Psoas muscle (tissue), 7 donors: ENCODE measurements at regions not wholly inside any gene's neighbourhood (a gene's known extent, or its start where the extent isn't known, plus 50 kb on each side); places are given as distances from the start of the nearest gene placed in this dataset.
"Not testable (repeated sequence)": the region's sequence is repeated elsewhere in the genome, so short reads cannot be mapped to it uniquely, and the experiment has no call there.

ENCODE experiments used
- ATAC-seq, 4 donors: fragments of 200-7000 bp; cut with Tn5 transposase; one replicate each; pipeline ENCODE4 v1.9.1; 2020; ENCODE audit warnings: moderate library complexity in 3 of 4, mild to moderate bottlenecking in 2 of 4
- DNase-seq, 2 donors: peaks; one replicate each; pipeline ENCODE4 v3.0.0-alpha.2; 2020
- H3K27ac ChIP-seq: fragments of 200-600 bp; one replicate; pipeline ENCODE4 v1.8.0; 2022
- H3K27me3 ChIP-seq, 3 donors: fragments of 200-600 bp in 1 of 3; one replicate each; pipeline versions ENCODE4 v1.6.1 to v1.8.0; 2013 to 2022; ENCODE audit warnings: low read length in 2 of 3, mild to moderate bottlenecking in 2 of 3, moderate library complexity in 1 of 3; ENCODE audit not compliant: insufficient read depth in 3 of 3
- H3K36me3 ChIP-seq, 2 donors: fragments of 200-600 bp in 1 of 2; one replicate each; pipeline versions ENCODE4 v1.6.1 to v1.8.0; 2013 to 2022; ENCODE audit warnings: low read depth in 1 of 2, mild to moderate bottlenecking in 1 of 2, moderate library complexity in 1 of 2; ENCODE audit not compliant: insufficient read depth in 1 of 2
- H3K4me1 ChIP-seq: fragments of 200-600 bp; one replicate; pipeline ENCODE4 v1.8.0; 2022
- H3K4me3 ChIP-seq: fragments of 200-600 bp; one replicate; pipeline ENCODE4 v1.8.0; 2022; ENCODE audit warnings: mild to moderate bottlenecking
- H3K9me3 ChIP-seq: fragments of 200-600 bp; one replicate; pipeline ENCODE4 v1.8.0; 2022
- WGBS, 3 donors: extraction: QIAGEN DNeasy Blood & Tissue Kit; methylation state at CpG; one replicate each; pipeline versions ENCODE4 v1.1.6 to v1.1.7; 2013; 5-methylcytosine and 5-hydroxymethylcytosine counted together
- intact Hi-C, 2 donors: fragments of 100-400 bp; cut with DNase I; formaldehyde crosslinking; loops; one replicate each; pipeline versions ENCODE4 v1.11.0 to v1.14.2; 2022
- TF ChIP-seq, protein P1 (sequence below): fragments of 200-600 bp; IDR thresholded peaks from one replicate; pipeline ENCODE4 v1.8.0; 2022; ENCODE audit warnings: antibody characterized with exemption
- donor health status: healthy with polysubstance abuse.
- donor health status: DM: no; HTN: no; CAD: no; lungs with moderate emphysema.
- donor health status: Bipolar disorder and iron deficiency.
- donor health status: healthy.
- donor health status: DM: yes; HTN: yes; CAD: no.
- donor health status: DM: no; HTN: no; CAD: no.
- donor health status: DM: yes; HTN: yes; CAD: no.

GRCh38 chr3:194061421-194062030 is 74.4 kb upstream of the HES1 start:
- intact Hi-C loops: loop anchor here (5.0 to 10.0 kb wide), 3 partner anchors 59 to 277 kb away; partner anchors contain the start of gene HES1 (in 1 of the 2)
- Histone ChIP-seq H3K36me3 (no peaks in the 10 kb centered on the region), H3K4me1 (peaks cover 48% of the 10 kb centered on the region), H3K9me3 (no peaks in the 10 kb centered on the region), H3K27me3 (no peaks in the 10 kb centered on the region), H3K4me3 (no peak overlapping the region), H3K27ac (no peak overlapping the region)
- WGBS, 3 donors: 58 to 80% (median 66%) methylated on average over 3 of the region's 3 CpGs
- ATAC-seq: no peak
- TF ChIP-seq, protein P1, sequence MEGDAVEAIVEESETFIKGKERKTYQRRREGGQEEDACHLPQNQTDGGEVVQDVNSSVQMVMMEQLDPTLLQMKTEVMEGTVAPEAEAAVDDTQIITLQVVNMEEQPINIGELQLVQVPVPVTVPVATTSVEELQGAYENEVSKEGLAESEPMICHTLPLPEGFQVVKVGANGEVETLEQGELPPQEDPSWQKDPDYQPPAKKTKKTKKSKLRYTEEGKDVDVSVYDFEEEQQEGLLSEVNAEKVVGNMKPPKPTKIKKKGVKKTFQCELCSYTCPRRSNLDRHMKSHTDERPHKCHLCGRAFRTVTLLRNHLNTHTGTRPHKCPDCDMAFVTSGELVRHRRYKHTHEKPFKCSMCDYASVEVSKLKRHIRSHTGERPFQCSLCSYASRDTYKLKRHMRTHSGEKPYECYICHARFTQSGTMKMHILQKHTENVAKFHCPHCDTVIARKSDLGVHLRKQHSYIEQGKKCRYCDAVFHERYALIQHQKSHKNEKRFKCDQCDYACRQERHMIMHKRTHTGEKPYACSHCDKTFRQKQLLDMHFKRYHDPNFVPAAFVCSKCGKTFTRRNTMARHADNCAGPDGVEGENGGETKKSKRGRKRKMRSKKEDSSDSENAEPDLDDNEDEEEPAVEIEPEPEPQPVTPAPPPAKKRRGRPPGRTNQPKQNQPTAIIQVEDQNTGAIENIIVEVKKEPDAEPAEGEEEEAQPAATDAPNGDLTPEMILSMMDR: no peak
- DNase-seq: no peak

GRCh38 chr3:194062830-194063229 is 73.1 kb upstream of the HES1 start:
- no peak for DNase-seq
- intact Hi-C loops: loop anchor here (5.0 to 10.0 kb wide), 3 partner anchors 61 to 278 kb away; partner anchors contain the start of gene HES1 (in 1 of the 2)

DNA sequence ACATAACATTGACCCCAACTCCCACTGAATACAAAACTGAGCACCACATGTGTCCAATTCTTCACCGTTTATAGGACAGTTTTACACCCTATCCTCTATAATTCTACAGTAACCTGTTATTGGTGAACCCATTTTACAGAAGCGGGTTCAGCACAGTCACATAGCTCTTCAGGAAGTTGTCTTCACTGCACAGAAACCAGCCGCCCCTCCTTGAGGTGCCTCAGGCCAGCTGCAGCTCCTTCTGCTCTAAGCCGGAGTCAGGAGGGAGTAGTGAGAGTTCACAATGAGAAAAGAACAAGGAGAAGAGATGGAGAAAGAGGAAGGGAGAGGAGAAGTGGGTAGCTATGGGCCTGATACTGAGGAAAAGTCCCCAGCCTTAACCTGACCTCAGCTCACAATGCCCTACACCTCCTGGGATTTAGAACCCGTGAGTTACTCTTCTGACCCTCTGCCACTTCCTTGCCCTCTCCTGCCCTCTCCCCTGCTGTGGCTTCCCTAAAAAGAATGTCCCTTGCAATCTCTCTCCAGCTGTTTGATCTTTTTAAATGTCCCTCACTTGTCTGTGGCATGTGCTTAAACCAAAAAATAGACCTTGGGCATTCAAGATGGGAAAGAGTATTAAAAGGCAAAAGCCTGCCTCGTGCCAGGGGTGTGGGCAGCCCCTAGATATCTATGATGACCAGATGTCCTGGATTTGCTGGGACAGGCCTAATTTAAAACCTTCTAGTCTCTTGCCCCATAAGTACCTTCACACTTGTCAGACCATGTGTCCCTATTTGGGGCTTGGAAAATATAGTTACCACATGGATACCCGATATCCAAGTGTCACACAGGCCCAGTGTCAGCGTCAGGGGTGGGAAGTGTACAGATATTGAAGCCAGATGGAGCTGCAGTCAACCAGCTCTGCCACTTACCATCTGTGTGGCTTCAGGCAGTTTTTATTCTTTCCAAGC is 71.3 kb upstream of the HES1 start:
- peak; percentile 91 to 96 (median 94) for ATAC-seq
- intact Hi-C loops: loop anchor here (5.0 to 10.0 kb wide), 3 partner anchors 62 to 280 kb away; partner anchors contain the start of gene HES1 (in 1 of the 2)

More at GRCh38 chr3:194062830-194063229, 73.1 kb upstream of the HES1 start:
- WGBS, 3 donors: 51 to 62% (median 62%) methylated on average over 3 of the region's 3 CpGs
- no peaks in the 10 kb centered on the region for H3K27me3 ChIP-seq
- peaks cover 42% of the 10 kb centered on the region for H3K4me1 ChIP-seq
- H3K27ac ChIP-seq: no peak overlapping the region
- no peak for ATAC-seq
- no peaks in the 10 kb centered on the region for H3K36me3 ChIP-seq
- H3K4me3 ChIP-seq: no peak overlapping the region
- TF ChIP-seq, protein P1: no peak
- H3K9me3 ChIP-seq: no peaks in the 10 kb centered on the region

GRCh38 chr3:194067327-194067726 is 68.6 kb upstream of the HES1 start:
- H3K4me3 ChIP-seq, ATAC-seq, DNase-seq, H3K9me3 ChIP-seq, H3K27ac ChIP-seq, H3K36me3 ChIP-seq, H3K27me3 ChIP-seq: not testable (repeated sequence)
- H3K4me1 ChIP-seq: peaks cover 37% of the 10 kb centered on the region
- intact Hi-C loops: loop anchor here in 1 of 2 donors (10.0 kb wide), 1 partner anchor 283 kb away; no protein-coding TSS in a partner anchor

More for the DNA sequence above, 71.3 kb upstream of the HES1 start:
- no peak overlapping the region for H3K4me3 ChIP-seq
- TF ChIP-seq, protein P1: peak; percentile 15
- 61 to 69% (median 63%) methylated on average over 8 of the region's 8 CpGs for WGBS, 3 donors
- H3K4me1 ChIP-seq: peaks cover 32% of the 10 kb centered on the region
- no peaks in the 10 kb centered on the region for H3K36me3 ChIP-seq
- H3K9me3 ChIP-seq: no peaks in the 10 kb centered on the region
- H3K27me3 ChIP-seq: no peaks in the 10 kb centered on the region
- DNase-seq: peak in 1 of 2 donors; percentile 69
- H3K27ac ChIP-seq: peak overlapping the region; percentile 81

DNA sequence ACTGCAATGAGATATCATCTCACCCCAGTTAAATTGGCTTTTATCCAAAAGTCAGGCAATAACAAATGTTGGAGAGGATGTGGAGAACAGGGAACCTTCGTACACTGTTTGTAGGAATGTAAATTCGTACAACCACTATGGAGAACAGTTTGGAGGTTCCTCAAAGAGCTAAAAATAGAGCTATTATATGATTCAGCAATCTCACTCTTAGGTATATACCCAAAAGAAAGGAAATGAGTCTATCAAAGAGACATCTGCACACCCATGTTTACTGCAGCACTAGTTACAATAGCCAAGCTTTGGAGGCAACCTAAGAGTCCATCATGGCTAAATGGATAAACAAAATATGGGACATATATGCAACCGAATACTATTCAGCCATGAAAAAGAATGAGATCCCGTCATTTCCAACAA is 68.0 kb upstream of the HES1 start:
- H3K9me3 ChIP-seq: no peaks in the 10 kb centered on the region
- no peak for ATAC-seq
- peak overlapping the region; percentile 27 for H3K27ac ChIP-seq
- H3K36me3 ChIP-seq: no peaks in the 10 kb centered on the region
- no peaks in the 10 kb centered on the region for H3K27me3 ChIP-seq
- peaks cover 33% of the 10 kb centered on the region for H3K4me1 ChIP-seq
- intact Hi-C loops: loop anchor here in 1 of 2 donors (10.0 kb wide), 1 partner anchor 283 kb away; no protein-coding TSS in a partner anchor
- no peak for DNase-seq
- TF ChIP-seq, protein P1: no peak
- no peak overlapping the region for H3K4me3 ChIP-seq
- 55 to 75% (median 57%) methylated on average over 4 of the region's 4 CpGs for WGBS, 3 donors
